Suppressor macrophage treated with lipopolysaccharide for 4 hours (primary cell): ENCODE measurements at regions not wholly inside any gene's neighbourhood (a gene's known extent, or its start where the extent isn't known, plus 50 kb on each side); places are given as distances from the start of the nearest gene placed in this dataset.

Experiments used
- DNase-seq: peaks from one replicate; pipeline ENCODE4 v3.0.0-alpha.2; 2020

DNA sequence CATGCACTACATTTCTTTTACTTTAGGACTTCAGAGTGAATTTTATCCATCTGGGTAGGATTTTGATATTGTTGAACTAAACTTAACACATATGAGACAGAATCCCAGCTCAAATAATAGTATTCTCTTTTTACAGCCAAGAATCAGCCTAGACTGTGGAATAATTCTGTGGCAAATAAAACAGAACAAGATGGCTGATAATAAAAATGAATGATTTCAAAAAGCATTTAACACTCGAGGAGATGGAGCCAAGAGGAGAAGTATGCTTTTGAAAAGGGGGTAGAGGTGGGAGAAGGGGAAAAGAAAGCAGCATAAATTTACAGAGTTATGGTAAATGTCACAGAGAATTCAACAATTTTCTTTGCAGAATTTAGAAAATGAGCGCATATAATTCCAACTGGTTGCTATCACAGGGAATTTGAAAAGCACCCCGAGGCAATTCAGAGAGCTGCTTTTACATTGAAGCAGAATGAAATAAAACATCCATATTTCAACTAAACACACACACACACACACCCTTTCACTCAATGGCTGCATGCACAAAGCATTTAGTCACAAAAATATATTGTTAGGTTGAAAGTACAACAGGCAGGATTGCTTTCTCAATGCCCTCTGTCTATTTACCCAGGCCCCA is 60.2 kb upstream of the DMAC1 start:
- DNase-seq, result no peak

- DNase-seq, result no peak
These were observed 58.6 kb upstream of the DMAC1 start for GRCh38 chr9:7858166-7858565.

DNA sequence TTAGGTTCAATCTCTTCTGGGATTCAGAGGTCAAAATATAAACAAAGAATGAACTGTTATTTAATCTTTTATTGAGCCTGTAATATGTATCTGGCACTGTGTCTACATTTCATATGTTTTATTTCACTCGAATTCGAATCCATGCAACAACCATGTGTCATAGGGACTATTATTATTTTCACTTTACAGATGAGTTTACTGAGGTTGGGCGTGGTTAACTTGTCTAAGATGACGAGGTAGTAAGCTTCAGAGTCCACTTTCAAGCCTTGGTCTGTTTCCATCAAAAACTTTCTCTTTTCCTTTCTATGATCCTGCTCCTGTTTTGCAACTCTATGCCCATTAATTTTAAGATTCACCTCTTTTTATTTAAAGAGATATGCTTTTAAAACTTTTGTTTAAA is 55.2 kb upstream of the DMAC1 start:
- no peak for DNase-seq
